Colon (tissue), 2 donors: ENCODE measurements at regions not wholly inside any gene's neighbourhood (a gene's known extent, or its start where the extent isn't known, plus 50 kb on each side); places are given as distances from the start of the nearest gene placed in this dataset.
"Not testable (repeated sequence)": the region's sequence is repeated elsewhere in the genome, so short reads cannot be mapped to it uniquely, and the experiment has no call there.

Experiments used
- FAIRE-seq: peaks from 2 replicates; lab custom pipeline; 2012; peaks lifted over from hg19 to GRCh38; lab: Jason Lieb, UNC
- donor health status: control.
- donor health status: control.

DNA sequence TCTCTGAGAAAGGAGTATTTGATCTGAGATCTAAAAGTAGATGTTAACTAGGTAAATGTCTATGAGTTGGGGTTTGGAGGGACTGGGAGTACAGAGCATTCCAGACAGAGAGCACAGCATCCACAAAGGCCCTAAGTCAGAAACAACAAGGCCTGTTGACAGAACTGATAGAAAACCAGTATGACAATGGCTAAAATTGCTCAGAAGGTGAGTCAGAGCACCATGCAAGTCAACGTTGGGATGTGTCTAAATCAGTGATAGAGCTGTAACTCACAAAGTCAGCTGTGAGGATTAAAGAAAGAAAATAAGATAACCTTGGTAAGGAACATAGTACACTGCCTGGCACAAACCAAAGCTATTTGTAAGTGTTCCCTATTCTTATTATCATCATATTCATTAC is 124.0 kb downstream of the CETN3 start:
- no peak for FAIRE-seq

DNA sequence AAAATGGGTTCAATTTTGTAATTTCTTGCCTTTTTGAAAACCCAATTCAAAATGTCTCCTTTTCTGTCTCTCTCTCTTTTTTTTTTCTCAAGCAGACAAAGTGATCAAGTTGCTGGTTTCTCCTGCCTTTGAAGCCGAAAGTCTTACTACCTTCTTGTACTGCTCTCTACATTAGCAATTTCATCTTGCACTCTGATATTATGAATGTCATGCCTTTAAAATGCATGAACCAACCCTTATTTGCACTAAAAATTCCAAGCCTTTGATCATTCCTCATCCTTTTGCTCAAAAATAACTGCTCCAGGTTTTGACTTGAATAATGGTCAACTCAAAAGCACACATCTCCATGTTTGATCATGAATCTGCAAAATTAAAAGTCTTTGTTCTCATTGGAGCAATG is 125.2 kb downstream of the CETN3 start:
- FAIRE-seq, result no peak

DNA sequence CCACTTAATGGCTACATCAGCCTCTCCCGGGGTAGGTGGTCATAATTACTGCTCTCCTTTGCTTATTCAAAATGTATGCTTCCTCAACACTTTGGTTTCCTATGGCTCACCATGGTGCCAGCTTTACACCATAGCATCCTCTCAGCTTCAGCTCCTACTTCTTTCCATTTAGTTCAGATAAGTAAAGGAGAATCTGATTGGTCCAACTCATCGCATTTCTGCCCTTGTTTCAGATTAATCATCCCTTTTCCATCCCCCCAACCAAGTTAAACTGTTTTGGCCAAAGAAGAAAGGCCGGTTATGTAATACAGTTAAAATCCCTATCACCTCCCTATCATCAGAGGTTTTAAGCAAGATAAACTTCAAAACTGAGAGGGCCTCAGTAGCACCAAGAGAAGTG is 130.5 kb downstream of the CETN3 start:
- FAIRE-seq, result no peak

DNA sequence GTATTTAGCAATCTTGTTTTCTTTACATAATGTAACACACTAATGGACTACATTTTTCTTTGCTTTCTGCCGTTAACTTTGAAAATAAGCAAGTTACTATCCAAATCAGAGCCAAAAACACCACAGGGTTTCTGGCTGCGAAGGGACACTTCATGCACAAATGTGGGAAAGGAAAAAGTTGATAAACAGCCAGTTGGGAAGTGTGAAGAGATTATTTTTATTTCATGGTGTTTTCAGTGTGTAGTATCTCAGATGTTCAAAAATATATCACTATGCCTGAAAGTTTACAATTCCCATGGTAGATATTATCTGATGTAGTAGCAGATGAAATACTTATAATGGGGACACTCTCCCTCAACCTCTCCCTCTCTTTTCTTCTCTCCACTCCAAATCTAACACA is 135.3 kb downstream of the CETN3 start:
- no peak for FAIRE-seq

DNA sequence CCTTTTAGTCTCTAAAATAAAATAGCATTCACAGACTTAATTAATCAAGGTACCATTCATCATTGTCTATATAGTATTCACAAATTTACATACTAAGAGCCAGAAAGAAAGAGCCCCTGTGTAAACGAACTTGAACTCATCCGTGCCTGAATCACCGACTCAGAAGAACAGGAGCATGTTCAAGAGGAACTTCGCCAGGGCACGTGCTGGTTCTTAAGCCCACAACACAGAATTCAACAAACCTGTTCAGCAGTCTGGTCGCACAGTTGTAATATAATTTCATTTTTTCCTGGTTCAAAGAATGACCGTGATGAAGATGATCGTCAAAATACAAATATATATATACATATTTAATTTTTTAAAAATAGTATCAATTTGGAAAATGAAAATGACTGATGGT is 141.9 kb downstream of the CETN3 start:
- FAIRE-seq, result no peak

DNA sequence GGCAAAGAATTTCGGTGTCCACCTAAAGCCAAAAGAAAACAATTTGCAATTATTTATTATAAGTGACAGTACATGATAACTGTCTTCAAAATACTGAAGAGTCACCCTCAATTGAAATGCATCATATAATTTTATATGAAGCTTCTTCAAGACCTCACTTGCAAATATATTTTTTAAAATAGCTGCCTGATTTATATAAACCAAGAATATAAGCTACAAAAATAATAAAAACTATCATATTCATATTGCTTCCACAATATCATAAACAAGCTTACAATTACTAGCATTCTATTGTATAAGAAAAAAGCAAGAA is 144.1 kb downstream of the CETN3 start:
- no peak for FAIRE-seq

DNA sequence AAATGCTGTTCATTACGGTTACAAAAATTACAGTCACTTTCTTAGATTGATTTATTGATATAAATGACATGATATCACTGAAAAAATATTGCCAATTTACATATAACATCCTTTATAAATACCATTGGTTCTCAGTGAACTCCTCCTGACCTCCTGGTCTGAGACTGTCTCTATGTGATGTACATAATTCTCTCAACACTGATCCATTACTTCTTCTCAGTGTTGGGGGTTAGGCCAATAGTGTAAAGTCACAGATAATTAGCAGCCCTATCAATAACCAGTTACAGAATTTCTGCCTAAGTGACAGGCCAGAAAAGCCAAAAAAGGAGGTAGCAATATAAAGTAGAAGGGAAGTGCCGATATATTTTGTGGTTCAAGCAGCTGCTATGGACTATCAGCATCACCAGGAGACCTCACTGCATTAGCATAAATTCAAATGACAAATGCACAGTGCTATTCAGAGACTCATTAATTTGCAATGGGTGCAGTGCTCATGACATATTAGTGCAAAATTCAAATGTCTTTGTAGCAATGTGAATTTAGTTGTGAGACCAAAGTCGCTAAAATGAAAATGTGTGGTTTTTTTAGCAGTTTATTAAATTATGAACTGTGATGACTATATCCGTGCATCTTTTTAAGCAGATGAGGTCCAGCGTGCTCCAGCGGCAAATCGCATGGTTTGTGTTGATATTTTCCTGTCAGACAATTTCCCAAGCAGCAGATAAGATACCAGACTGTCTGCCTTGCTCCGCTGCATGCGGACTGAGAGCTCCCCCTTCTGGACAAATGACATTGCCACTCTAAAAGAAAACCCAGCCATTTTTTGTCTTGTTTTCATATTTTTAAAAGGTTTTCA is 144.6 kb downstream of the CETN3 start:
- no peak for FAIRE-seq

DNA sequence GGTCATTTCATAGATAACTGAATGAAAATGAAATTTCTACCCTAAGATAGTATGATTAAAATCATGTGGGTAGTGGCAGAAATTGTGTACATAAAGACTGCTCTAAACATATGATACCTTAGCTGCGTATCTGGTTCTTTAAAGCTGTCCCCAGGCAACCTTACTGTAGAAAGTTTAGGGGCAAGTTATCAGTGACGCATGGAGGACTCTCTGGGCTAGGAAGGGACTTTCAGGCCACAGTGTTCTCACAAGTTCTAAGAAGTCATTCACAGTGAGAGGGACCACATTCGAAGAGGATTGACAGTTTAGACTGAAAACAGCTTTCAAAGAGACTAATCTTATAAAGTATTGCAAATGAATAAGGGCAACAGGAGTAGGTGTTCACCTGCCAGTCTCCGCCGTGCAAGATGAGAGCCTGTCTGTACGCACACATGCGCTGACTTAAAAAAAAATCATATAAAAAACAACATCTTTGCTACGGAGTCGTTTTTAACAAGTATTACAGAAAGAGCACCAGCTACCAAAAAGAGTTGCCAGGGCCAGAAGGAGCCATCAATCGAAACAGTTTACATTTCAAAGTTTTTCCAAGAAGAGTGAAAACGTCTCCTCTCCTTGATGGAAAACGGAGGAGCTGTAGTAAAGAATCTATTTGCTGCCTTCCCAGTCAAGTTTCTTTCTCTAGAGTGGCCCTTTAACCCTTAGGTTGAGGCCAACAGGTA is 146.3 kb downstream of the CETN3 start:
- FAIRE-seq, result no peak

DNA sequence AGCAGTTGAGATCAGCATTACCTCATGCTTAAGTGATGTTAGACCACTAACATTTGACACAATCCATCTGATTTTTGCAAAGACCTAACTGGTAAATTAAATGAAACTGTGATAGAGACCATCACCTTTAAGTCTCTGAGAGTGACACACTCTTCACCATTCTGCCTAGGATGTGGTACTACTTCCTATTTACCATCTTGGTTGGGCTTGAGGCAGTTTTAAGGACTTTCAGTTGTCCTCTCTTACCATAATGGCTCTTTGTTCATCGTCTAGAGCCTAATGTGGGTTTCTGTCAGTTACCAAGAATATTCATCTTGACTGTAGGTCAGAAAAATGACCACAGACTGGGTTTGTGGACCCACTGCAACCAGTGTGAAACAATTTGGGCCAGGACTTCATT is 158.1 kb downstream of the CETN3 start:
- FAIRE-seq, result no peak

DNA sequence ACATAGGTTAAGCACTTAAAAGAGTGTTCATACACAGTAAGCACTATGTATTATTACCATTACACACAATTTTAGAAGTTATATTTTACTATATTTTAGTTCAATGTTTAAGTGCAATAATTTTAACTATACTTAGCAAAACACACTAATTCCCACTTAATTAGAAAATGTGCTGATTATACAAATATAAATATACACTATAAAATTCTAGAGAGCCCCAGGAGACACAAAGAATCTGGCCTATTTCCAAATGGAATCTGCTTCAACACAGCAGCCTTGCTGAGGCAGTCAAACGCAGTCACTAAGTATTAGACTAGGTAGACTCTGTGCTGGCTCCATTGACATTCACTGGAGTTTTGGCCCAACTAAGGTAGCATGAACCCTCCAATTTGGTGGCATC is 160.9 kb downstream of the CETN3 start:
- FAIRE-seq, result no peak

DNA sequence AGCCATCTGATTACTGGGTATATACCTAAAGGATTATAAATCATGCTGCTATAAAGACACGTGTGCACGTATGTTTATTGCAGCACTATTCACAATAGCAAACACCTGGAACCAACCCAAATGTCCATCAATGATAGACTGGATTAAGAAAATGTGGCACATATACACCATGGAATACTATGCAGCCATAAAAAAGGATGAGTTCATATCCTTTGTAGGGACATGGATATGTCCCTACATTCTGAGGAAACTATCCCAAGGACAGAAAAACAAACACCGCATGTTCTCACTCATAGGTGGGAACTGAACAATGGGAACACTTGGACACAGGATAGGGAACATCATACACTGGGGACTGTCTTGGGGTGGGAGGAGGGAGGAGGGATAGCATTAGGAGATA is 165.7 kb downstream of the CETN3 start:
- FAIRE-seq, result not testable (repeated sequence)

DNA sequence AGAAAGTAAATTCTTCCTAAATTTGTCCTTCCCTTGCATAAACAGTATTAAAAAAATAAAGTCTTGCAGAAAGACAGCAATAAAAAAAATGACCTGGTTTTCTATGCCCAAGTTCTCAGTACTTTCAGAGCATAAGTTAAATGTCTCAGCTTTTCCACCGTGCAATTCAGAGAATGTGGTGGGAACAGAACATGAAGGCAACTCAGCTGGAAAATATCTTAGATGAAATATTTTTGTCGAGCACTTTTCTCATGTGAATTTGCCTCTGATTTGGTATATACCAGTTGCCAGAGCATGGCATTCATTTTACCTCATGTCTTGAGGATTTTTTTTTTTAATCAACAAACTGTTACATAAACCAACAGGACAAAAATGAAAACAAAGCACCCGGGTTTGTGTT is 176.1 kb downstream of the CETN3 start:
- FAIRE-seq, result no peak

DNA sequence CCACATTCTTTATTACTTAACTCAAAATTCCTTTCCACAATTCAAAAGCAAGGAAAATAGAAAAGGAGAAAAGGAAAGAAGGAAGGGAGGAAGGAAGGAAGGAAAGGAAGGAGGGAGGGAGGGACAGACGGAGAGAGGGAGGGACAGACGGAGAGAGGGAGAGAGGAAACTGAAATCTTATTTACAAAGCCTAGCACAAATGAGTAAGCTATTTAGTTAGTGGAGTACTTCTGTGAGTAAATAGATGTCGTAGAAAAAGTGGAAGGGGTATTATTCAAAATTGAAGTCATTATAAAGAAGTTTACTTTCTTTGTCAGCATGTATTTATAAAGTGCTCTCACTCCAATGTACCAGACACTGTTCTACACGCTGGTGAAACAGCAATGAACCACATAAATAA is 177.9 kb downstream of the CETN3 start:
- FAIRE-seq, result no peak

DNA sequence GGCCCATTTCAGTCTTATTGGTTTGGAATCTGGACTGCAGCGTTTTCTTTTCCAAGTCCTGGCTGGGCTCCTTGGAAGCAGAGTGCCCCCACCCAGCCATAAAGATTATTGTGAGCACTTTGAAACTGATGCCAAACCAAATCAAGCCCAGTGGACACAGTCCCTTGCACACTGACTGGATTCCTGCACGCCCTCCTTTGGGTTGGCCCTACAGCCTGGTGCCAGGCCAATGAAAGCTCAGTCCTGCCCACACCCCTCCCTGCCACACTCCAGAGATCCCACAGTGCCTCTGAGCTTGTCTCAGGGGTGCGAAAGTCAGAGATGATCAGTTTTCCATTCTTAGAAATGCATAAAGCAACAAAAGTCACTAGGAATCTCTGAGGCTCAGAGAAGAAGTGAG is 181.9 kb downstream of the CETN3 start:
- FAIRE-seq, result no peak

DNA sequence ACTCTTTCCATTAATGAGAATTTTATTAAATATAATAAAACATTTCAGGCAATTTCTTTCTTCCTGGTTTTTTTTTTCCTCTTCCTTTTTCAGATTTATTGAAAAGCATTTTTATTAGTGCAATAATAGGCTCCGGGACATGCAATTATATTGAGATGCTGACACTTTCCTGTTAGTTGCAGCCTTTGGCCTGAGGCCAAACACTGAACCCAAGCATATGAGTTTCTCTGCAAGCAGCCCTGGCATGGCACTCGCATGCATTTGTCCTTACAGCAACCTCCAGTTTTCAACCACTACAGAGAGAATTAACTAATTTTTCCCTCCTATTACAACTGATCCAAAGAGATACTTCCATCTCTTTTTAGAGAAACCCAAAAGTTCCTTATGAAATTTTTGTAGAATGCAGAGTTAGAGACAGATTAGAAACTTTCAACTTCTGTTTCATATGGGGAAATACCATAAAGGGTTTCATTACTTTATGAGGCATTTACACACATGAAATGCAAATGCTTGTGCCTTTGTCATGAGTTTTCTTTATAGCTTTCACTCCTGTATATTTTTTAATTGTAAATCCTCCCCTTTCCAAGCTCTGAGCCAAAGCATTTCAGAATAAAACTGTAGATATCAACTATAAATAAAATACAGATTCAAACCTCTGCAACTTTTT is 183.0 kb downstream of the CETN3 start:
- FAIRE-seq, result no peak

DNA sequence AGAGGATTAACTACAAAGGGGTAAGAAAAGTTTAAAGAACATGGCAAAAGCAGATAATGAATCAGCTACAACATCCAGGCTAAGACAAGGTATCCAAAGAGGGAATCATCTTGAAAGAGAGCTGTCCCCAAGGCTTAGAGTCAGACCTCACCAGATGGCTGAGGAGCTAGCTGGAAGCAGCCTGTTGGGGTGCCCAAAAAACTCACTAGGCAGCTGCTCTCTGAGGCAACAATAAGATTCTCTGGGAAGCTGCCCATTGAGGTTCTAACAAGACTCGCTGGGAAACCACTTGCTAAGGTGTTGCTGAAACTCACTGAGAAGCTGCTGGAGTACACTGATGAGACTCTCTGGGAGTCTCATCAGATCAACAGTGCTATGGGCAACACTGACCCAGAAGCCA is 185.2 kb downstream of the CETN3 start:
- no peak for FAIRE-seq

DNA sequence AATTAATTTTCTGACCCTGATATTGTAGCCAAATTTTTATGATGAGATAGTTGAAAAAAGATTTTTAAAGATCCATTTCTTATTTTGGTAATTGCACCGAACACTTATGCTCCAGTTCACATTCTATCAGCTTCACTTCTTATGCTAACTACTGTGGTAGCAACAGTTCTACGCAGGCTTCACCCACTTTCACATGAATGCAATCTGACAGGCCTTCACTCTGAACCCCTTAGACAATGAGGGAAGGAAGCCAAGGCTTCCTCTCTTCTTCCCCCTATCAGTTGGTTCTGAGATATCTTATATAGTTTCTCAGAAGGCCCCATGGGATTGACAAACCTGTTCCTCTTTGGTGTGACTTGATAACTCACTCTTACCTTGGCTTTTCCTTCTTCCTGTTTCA is 185.8 kb downstream of the CETN3 start:
- no peak for FAIRE-seq

DNA sequence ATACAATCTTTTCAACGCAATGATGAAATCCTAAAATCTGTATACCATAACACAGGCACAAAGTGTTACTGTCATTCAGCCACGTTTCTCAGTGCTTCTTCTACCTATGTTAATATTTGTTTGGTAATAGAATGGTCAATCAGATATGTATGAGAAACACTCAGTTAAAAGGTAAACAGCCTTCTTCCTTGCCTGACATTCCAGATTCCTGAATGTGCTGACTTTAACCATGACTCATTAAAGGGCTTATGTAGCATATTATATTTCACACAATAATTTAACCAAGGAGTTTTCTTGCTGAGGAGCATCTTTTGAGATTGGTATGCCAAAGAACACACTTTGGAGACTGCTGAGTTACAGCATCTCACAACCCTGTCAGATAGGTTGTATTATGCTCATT is 187.6 kb downstream of the CETN3 start:
- no peak for FAIRE-seq

DNA sequence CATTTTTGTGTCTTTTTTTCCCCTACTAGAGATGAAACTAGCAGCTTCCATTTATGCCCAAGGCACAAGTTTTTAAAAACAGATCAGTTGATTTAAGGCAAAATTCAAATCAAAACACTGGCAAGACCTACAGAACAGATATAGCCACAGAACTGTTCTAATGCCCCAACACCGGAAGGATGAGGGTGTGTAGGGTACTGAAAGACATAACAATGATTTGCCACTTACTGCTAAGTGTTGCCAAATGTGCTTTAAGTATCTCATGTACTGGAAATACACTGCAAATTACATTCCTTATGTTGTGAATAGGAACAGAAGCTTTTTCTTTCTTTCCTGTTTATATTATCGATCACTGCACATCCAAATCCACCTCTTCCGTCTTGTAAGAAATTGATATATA is 189.0 kb downstream of the CETN3 start:
- no peak for FAIRE-seq

DNA sequence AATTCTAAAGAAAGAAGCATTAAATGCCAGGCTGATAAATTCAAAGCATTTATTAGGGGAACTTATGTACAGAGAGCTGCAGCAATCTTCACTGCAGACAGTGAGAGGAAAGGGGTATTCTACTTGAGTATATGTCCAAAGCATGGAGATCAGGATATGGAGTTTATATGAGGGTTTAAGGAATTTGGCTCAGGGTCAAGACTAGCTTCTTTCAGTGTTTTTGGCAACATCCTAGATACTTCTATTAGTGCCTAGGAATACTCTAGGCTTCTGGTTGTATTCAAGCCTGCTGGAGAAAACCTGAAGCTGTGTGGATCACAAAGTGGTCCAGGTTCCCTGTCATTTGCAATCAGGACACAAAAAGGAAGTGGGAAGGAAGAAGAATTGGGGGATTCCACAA is 194.6 kb downstream of the CETN3 start:
- no peak for FAIRE-seq

DNA sequence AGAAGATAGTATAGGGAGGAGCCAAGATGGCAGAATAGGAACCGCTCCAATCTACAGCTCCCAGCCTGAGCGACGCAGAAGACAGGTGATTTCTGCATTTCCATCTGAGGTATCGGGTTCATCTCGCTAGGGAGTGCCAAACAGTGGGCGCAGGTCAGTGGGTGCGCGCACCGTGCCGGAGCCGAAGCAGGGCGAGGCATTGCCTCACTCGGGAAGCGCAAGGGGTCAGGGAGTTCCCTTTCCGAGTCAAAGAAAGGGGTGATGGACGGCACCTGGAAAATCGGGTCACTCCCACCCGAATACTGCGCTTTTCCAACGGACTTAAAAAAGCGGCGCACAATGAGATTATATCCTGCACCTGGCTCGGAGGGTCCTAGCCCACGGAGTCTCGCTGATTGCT is 201.2 kb downstream of the CETN3 start:
- FAIRE-seq, result not testable (repeated sequence)

DNA sequence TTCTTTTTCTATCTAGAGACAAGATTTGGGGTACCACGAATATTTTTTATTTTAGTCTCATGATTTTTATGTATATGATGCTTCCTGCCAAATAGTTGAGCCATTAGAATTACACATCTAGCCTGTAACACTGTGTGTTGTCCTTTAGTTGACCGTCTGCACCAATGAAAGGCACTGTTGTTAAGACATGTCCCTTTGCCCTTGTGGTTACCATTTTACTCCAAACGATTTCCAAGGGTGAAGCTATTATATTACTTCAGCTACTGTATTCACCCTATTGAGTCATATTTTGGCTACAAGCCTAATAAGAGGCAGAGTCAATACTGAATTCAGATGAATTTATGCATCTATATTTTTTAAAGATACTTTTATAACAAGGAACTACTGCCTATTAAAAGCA is 207.6 kb downstream of the CETN3 start:
- FAIRE-seq, result no peak

DNA sequence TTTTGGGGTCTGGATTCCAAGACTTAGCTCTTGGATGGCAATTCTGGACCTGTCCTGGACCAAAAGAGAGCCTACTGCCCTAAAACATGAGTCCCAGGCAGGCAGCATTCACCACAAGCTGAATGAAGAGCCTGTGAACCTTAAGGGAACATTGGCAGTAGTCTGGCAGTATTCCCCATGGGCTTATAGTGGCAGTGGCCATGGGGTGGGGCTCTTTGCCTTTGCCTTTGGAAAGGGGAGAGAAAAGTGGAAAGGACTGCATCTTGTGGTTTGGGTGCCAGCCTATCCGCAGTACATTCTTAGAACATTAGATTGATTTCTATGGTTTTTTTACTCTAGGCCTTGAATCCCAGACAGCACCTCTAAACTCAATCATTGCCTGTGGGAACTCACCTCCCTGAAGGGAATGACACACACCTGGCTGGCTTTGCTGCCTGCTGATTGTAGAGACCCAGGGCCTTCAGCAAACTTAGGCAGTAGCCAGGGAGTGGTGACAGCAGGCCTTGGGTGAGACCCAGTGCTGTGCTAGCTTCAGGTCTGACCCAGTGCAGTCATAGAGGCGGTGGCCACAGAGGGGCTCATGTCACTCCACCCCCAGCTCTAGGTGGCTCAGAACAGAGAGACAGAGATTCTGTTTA is 216.3 kb downstream of the CETN3 start:
- FAIRE-seq, result no peak
